Peyer's patch (tissue), 4 donors: ENCODE measurements at regions not wholly inside any gene's neighbourhood (a gene's known extent, or its start where the extent isn't known, plus 50 kb on each side); places are given as distances from the start of the nearest gene placed in this dataset.

ENCODE experiments used
- DNase-seq, 3 donors: peaks; one replicate each; pipeline ENCODE4 v3.0.0-alpha.2; 2017 to 2019
- H3K27ac ChIP-seq, 4 donors: fragments of 200-600 bp; sonication (generic); one replicate each; pipeline ENCODE4 v1.5.1; 2016 to 2019
- H3K27me3 ChIP-seq, 2 donors: fragments of 200-600 bp; sonication (generic); one replicate each; pipeline ENCODE4 v1.5.1; 2019
- H3K36me3 ChIP-seq, 3 donors: fragments of 200-600 bp; sonication (generic); one replicate each; pipeline ENCODE4 v1.5.1; 2016 to 2019
- H3K4me1 ChIP-seq, 4 donors: fragments of 200-600 bp; sonication (generic); one replicate each; pipeline ENCODE4 v1.5.1; 2016 to 2019
- H3K4me3 ChIP-seq, 4 donors: fragments of 200-600 bp; sonication (generic); 1 replicate in 3 of 4; 2 replicates in 1 of 4; pipeline ENCODE4 v1.5.1; 2016 to 2019; ENCODE audit warnings: mild to moderate bottlenecking in 1 of 4
- H3K9me3 ChIP-seq, 4 donors: fragments of 200-600 bp; sonication (generic); one replicate each; pipeline ENCODE4 v1.5.1; 2016 to 2019; ENCODE audit warnings: mild to moderate bottlenecking in 1 of 4
- CTCF ChIP-seq, 6 experiments: fragments of 450-650 bp in 4 of 6; fragments of 200-600 bp in 2 of 6; sonication (generic) in 1 of 6; IDR thresholded peaks; one replicate each; pipeline ENCODE4 v1.5.1; 2017 to 2019; ENCODE audit warnings: antibody characterized with exemption in 6 of 6, mild to moderate bottlenecking in 3 of 6, moderate library complexity in 1 of 6
- POLR2A ChIP-seq, 2 donors: fragments of 450-650 bp; IDR thresholded peaks; one replicate each; pipeline ENCODE4 v1.5.1; 2017; ENCODE audit warnings: antibody characterized with exemption in 2 of 2, mild to moderate bottlenecking in 2 of 2, moderate library complexity in 2 of 2

DNA sequence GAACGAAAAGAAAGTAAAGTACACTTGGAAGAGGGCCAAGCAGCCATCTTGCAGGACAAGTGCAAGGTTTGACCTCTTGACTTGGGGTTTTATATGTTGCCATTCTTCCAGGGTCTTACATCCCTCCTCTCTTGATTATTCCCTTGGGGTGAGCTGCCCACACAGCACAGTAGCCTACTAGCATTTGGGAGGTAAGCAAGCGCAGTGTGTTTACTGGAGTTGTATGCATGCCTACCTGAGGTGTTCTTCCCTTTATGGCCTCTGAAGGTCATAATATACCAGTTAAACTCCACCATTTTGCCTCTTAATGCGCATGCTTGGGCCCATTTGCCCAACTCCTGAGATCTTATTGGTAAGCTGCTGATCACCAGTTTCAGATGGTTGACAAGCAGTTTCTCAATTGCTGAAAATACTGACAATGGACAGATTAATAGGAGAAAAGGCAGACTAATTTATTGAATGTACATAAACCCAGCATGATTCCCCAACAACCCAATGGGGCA, 173.8 kb upstream of the SLC30A5 start:
- Histone ChIP-seq H3K4me3 (no peak overlapping the region), H3K27me3 (no peaks in the 10 kb centered on the region), H3K9me3 (no peaks in the 10 kb centered on the region), H3K4me1 (no peaks in the 10 kb centered on the region), H3K27ac (no peak overlapping the region), H3K36me3 (no peaks in the 10 kb centered on the region)
- no peak for TF ChIP-seq CTCF (IDR thresholded peaks at IDR 0.05)
- TF ChIP-seq POLR2A (IDR thresholded peaks at IDR 0.05): no peak
- no peak for DNase-seq

GRCh38 chr5:68920888-68921287, 172.9 kb upstream of the SLC30A5 start:
- H3K4me1 ChIP-seq: no peaks in the 10 kb centered on the region
- no peak overlapping the region for H3K4me3 ChIP-seq
- H3K27ac ChIP-seq: no peak overlapping the region
- H3K27me3 ChIP-seq: no peaks in the 10 kb centered on the region
- no peaks in the 10 kb centered on the region for H3K9me3 ChIP-seq
- no peaks in the 10 kb centered on the region for H3K36me3 ChIP-seq
- DNase-seq: no peak
- TF ChIP-seq POLR2A (IDR thresholded peaks at IDR 0.05) (no peak), CTCF (IDR thresholded peaks at IDR 0.05) (no peak)

DNA sequence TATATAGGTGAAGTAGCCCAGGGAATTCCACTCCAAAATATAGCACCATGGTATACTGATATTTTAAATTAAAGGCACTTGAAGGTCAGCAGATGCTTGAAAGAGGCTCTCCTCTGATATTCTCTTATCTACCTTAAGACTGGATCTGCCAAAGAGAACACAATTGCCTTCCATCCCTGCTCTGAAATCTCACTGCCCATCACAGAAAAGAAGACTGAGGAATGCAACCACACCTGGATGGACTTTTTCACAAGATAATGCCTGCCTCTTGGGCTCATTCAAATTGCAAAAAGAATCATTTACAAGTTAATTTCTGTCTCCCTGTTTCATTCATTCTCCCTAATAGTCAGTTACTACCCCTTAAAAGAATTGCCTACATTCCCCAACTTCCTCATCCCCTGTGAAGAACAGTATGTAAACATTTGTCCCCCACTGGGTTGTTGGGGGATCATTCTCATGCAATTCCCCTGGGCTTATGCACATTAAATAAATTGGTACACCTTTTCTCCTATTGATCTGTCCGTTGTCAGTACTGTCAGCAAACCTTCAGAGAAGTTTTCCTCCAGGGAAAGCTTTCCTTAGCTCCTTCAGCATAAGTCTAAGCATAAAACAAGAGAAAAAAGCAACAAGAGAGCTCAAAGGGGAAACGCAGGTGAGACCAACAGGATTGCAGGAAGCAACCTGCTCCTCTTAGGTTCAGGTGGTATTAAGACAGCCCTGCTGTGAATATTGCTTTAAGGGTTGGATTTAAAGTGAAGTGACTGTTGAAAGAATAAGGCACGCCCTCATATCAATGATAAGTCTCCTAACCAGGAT, 171.4 kb upstream of the SLC30A5 start:
- Histone ChIP-seq H3K36me3 (no peaks in the 10 kb centered on the region), H3K27me3 (no peaks in the 10 kb centered on the region), H3K27ac (no peak overlapping the region), H3K4me1 (no peaks in the 10 kb centered on the region), H3K9me3 (no peaks in the 10 kb centered on the region), H3K4me3 (no peak overlapping the region)
- DNase-seq: no peak
- no peak for TF ChIP-seq CTCF (IDR thresholded peaks at IDR 0.05)
- TF ChIP-seq POLR2A (IDR thresholded peaks at IDR 0.05): no peak

GRCh38 chr5:68924481-68925145, 169.2 kb upstream of the SLC30A5 start:
- Histone ChIP-seq H3K4me3 (no peak overlapping the region), H3K9me3 (no peaks in the 10 kb centered on the region), H3K27ac (no peak overlapping the region), H3K27me3 (no peaks in the 10 kb centered on the region), H3K4me1 (no peaks in the 10 kb centered on the region), H3K36me3 (no peaks in the 10 kb centered on the region)
- TF ChIP-seq POLR2A (IDR thresholded peaks at IDR 0.05) (no peak), CTCF (IDR thresholded peaks at IDR 0.05) (no peak)
- DNase-seq: no peak

DNA sequence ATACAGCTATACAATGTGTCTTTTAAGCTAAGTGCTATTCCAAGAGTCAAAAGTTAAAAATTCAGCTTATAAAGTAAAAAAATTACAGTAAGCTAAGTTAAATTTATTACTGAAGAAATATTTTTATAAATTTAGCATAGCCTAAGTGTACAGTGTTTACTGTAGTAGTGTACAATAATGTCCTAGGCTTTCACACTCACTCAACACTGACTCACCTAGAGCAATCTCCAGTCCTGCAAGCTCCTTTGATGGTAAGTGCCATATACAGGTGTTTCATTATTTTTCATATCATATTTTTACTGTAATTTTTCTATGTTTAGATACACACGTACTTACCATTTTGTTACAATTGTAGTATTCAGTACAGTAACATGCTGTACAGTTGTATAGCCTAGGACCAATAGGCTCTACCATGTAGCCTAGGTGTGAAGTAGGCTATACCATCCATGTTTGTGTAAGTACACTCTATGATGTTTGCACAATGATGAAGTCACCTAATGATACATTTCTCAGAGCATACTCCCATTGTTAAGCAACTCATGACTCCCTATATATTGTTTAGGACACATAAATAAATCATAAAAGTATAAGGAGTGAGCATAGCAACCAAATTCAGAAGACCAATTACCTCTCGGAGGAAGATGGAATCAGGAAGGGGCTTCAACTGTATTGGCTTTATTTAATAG, 165.1 kb upstream of the SLC30A5 start:
- H3K36me3 ChIP-seq: no peaks in the 10 kb centered on the region
- TF ChIP-seq POLR2A (IDR thresholded peaks at IDR 0.05): no peak
- TF ChIP-seq CTCF (IDR thresholded peaks at IDR 0.05): no peak
- peaks cover 0 to 17% (median 0%) of the 10 kb centered on the region in 4 donors for H3K9me3 ChIP-seq
- H3K4me3 ChIP-seq: no peak overlapping the region
- DNase-seq: no peak
- no peak overlapping the region for H3K27ac ChIP-seq
- no peaks in the 10 kb centered on the region for H3K4me1 ChIP-seq
- H3K27me3 ChIP-seq: no peaks in the 10 kb centered on the region
